HG03378 (cell line): ENCODE measurements at regions not wholly inside any gene's neighbourhood (a gene's known extent, or its start where the extent isn't known, plus 50 kb on each side); places are given as distances from the start of the nearest gene placed in this dataset.
"Not testable (repeated sequence)": the region's sequence is repeated elsewhere in the genome, so short reads cannot be mapped to it uniquely, and the experiment has no call there.

Source experiments
- ATAC-seq: cut with Tn5 transposase; IDR thresholded peaks from one replicate; pipeline ENCODE4 v1.9.1; 2021; ENCODE audit warnings: mild to moderate bottlenecking, moderate library complexity; ENCODE audit not compliant: unreplicated experiment

DNA sequence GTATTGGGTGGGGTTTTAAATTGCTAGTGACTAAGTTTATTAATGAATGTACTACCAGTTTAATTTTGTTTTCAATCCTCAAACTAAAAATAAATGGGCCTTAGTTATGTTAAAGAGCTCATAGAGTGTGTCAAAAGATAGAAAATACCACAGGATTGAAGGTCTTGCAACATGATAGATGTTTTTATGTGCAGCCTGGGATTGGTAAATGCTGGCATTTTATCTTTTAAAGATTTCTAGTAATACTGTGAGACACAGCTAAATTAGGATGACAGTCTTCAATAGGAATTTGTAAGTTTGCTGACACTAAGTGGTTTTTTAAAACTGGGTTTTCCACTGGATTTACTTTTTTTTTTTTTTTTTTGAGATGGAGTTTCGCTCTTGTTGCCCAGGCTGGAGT is 122.3 kb downstream of the HAUS1 start:
- ATAC-seq, result no peak

DNA sequence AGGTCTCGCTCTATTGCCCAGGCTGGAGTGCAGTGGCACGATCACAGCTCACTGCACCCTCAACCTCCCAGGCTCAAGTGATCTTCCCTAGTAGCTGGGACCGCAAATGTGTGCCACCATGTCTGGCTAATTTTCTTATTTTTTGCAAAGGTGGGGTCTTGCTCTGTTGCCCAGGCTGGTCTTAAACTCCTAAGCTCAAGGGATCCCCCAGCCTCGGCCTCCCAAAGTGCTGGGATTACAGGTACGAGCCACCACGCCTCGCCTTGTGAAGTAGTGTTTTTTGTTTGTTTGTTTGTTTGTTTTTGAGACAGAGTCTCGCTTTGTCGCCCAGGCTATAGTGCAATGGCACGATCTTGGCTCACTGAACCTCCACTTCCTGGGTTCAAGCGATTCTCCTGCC is 125.5 kb downstream of the HAUS1 start:
- not testable (repeated sequence) for ATAC-seq

- ATAC-seq, result no peak
Observed at GRCh38 chr18:46236156-46236555, 132.0 kb downstream of the HAUS1 start.

DNA sequence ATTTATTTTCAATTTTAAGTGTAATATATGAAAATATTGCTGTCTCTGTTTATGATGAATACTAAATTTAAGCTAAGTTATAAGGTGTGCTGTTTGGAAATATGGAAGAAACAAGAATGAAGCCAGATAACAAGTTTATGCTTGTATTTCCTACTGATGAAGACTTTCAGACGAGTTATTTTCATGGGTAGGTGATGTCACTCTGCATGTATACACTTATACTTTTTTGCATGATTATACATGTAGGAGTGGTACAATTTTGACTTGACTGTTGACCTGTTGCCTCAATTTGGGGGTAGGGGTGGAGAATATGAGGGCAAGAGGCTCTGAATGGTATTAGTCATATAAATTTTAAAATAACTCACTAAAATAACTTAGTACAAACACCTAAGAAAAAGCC is 133.7 kb downstream of the HAUS1 start:
- no peak for ATAC-seq

- no peak for ATAC-seq
Observed at GRCh38 chr18:46239549-46239948, 135.4 kb downstream of the HAUS1 start.

DNA sequence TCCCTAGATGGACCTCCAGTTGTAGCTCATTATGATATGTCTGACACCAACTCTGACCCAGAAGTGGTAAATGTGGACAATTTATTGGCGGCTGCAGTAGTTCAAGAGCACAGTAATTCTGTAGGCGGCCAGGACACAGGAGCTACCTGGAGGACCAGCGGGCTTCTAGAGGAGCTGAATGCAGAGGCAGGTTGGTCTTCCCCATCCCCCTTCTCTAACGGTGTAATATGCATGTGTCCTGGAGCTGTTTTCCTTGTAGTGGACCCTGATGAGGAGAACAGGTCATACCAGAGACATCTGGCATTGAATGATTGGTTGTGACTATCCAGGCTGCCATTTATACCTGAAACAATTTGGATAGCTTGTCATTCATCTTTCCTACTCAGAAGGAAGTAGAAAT is 135.8 kb downstream of the HAUS1 start:
- ATAC-seq, result no peak

- ATAC-seq, result not testable (repeated sequence)
Observed at GRCh38 chr18:46241393-46241792, 137.2 kb downstream of the HAUS1 start.

GRCh38 chr18:46242183-46242582 is 138.0 kb downstream of the HAUS1 start:
- no peak for ATAC-seq

GRCh38 chr18:46243095-46243494 is 138.9 kb downstream of the HAUS1 start:
- no peak for ATAC-seq

GRCh38 chr18:46243673-46244072 is 139.5 kb downstream of the HAUS1 start:
- ATAC-seq, result no peak

- ATAC-seq, result no peak
Observed at GRCh38 chr18:46246101-46246500, 141.9 kb downstream of the HAUS1 start.

GRCh38 chr18:46247942-46248341 is 143.8 kb downstream of the HAUS1 start:
- ATAC-seq, result no peak

GRCh38 chr18:46250084-46250811 is 146.1 kb downstream of the HAUS1 start:
- ATAC-seq, result peak; percentile 99

GRCh38 chr18:46250812-46251173 is 146.6 kb downstream of the HAUS1 start:
- ATAC-seq, result no peak

- ATAC-seq, result no peak
Observed at GRCh38 chr18:46252759-46253158, 148.6 kb downstream of the HAUS1 start.

- ATAC-seq, result no peak
Observed at GRCh38 chr18:46253498-46253897, 149.3 kb downstream of the HAUS1 start.

- ATAC-seq, result no peak
Observed at GRCh38 chr18:46256078-46256477, 151.9 kb downstream of the HAUS1 start.

DNA sequence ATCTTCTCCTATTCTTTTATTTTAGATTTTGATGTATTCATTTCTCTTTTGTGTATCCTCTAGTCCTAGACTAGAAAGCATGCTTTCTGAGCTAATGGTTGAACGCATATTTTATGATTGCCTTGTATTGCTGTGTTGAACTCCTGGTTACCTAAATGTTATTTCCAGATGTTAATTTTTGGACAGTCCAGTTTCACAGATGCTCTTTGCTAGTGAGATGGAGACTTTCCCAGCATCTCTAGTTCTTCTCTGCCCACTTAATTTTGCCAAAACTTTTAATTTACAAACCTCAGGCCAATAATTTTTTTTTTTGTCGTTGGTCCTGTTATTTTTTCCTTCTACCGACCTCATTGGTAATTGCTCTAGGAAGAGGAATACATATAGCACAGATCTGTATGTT is 153.2 kb downstream of the HAUS1 start:
- no peak for ATAC-seq

- ATAC-seq, result no peak
Observed at GRCh38 chr18:46260016-46260878, 156.1 kb downstream of the HAUS1 start.

DNA sequence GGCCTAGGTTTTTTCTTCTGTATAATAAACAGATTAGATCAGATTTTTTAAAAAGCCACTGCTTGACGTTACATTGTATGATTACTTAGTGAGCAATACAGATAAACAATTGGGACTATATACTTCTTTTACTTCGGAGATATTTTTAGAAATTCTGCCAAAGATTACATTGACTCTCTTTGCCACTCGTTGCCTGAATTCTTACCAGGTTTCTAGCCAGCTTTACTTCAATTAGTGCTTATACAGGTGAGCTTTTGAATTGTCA is 156.6 kb downstream of the HAUS1 start:
- no peak for ATAC-seq

DNA sequence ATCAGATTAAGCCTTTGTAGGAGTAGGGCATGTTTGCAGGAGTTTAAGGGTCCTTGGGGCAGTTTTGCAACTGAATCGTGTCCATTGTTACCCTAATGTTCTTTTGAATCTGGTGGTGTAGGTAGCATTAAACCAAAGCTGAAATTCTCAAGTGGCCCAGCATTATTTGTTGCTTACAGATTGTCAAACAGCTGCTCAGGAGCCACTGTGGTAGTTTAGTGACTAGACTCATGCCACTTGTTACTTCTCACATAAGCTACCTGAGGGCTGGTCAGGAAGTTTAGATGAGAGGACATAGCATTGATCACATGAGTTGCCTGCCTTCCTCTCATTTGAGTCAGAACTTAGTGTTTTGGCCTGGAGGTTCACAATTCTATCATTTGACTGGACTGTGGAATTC is 157.6 kb downstream of the HAUS1 start:
- ATAC-seq, result no peak

GRCh38 chr18:46262856-46263255 is 158.7 kb downstream of the HAUS1 start:
- no peak for ATAC-seq

- ATAC-seq, result no peak
Observed at GRCh38 chr18:46264255-46264654, 160.1 kb downstream of the HAUS1 start.
